H1 (cell line): ENCODE measurements at regions not wholly inside any gene's neighbourhood (a gene's known extent, or its start where the extent isn't known, plus 50 kb on each side); places are given as distances from the start of the nearest gene placed in this dataset.

Experiments
- CTCF ChIA-PET: fragments of 300-600 bp; sonication (Branson Sonifier 250); formaldehyde crosslinking; loops from one replicate; lab custom pipeline; 2021; ENCODE audit not compliant: partially characterized antibody; lab: Charles Lee
- POLR2A ChIA-PET: fragments of 300-600 bp; sonication (Branson Sonifier 250); formaldehyde crosslinking; loops from one replicate; lab custom pipeline; 2021; ENCODE audit warnings: inconsistent platforms; ENCODE audit not compliant: partially characterized antibody; lab: Charles Lee
- DNase-seq, 2 experiments: peaks; one replicate each; pipeline versions ENCODE4 v3.0.0 to v3.0.0-alpha.2; 2010 to 2022; ENCODE audit warnings: low spot score in 2 of 2, low read depth in 1 of 2, mixed read lengths in 1 of 2
- FAIRE-seq: peaks from 2 replicates; lab custom pipeline; 2011; peaks lifted over from hg19 to GRCh38; lab: Jason Lieb, UNC
- H2AFZ ChIP-seq: 2 replicates; pipeline ENCODE4 v1.8.1; 2012; ENCODE audit warnings: low read length, inconsistent platforms
- H2AK5ac ChIP-seq: 2 replicates; pipeline ENCODE4 v1.6.1; 2013; ENCODE audit warnings: low read depth, low read length
- H2BK120ac ChIP-seq: replicated peaks from 2 replicates; pipeline ENCODE3; 2013; ENCODE audit warnings: low read depth, low read length, inconsistent platforms
- H2BK12ac ChIP-seq: 2 replicates; pipeline ENCODE4 v1.6.1; 2013; ENCODE audit warnings: low read depth, low read length
- H2BK15ac ChIP-seq: 2 replicates; pipeline ENCODE4 v1.6.1; 2013; ENCODE audit warnings: low read length
- H2BK20ac ChIP-seq: 2 replicates; pipeline ENCODE4 v1.6.1; 2013; ENCODE audit warnings: low read length
- H2BK5ac ChIP-seq: 2 replicates; pipeline ENCODE4 v1.6.1; 2013; ENCODE audit warnings: low read depth, low read length
- H3K14ac ChIP-seq: 2 replicates; pipeline ENCODE4 v1.6.1; 2013; ENCODE audit warnings: inconsistent platforms; ENCODE audit not compliant: insufficient read length
- H3K18ac ChIP-seq: 2 replicates; pipeline ENCODE4 v1.6.1; 2013; ENCODE audit warnings: low read length; ENCODE audit errors: extremely low read depth
- H3K23ac ChIP-seq: 2 replicates; pipeline ENCODE4 v1.6.1; 2013; ENCODE audit warnings: inconsistent platforms; ENCODE audit not compliant: insufficient read length
- H3K23me2 ChIP-seq: 2 replicates; pipeline ENCODE4 v1.6.1; 2013; ENCODE audit warnings: low read depth, low read length
- H3K27ac ChIP-seq: 2 replicates; pipeline ENCODE4 v1.6.1; 2011; ENCODE audit warnings: low read depth, low read length, inconsistent platforms
- H3K27me3 ChIP-seq, 4 experiments: replicated peaks in 1 of 4; 1 replicate in 1 of 4; 2 replicates in 3 of 4; pipeline versions ENCODE4 v1.6.1 to v1.8.1; 2011 to 2013; ENCODE audit warnings: low read length in 3 of 4, mild to moderate bottlenecking in 3 of 4, inconsistent platforms in 2 of 4, mixed read lengths in 2 of 4, moderate library complexity in 1 of 4; ENCODE audit not compliant: control insufficient read depth in 3 of 4, insufficient read depth in 3 of 4; ENCODE audit errors: extremely low read depth in 1 of 4
- H3K36me3 ChIP-seq, 4 experiments: 2 replicates each; pipeline versions ENCODE4 v1.6.1 to v1.8.1; 2011 to 2013; ENCODE audit warnings: mild to moderate bottlenecking in 4 of 4, low read length in 3 of 4, moderate library complexity in 2 of 4, control low read depth in 1 of 4, inconsistent platforms in 1 of 4; ENCODE audit not compliant: insufficient read depth in 4 of 4, control insufficient read depth in 2 of 4
- H3K4ac ChIP-seq: replicated peaks from 2 replicates; pipeline ENCODE3; 2013; ENCODE audit warnings: low read length, low read depth, mixed read lengths, inconsistent platforms; ENCODE audit not compliant: insufficient read length
- H3K4me1 ChIP-seq, 4 experiments: replicated peaks in 1 of 4; 1 replicate in 1 of 4; 2 replicates in 3 of 4; pipeline versions ENCODE4 v1.6.1 to v1.8.1; 2011 to 2013; ENCODE audit warnings: low read length in 3 of 4, inconsistent platforms in 2 of 4, mixed read lengths in 1 of 4; ENCODE audit not compliant: insufficient read depth in 4 of 4, control insufficient read depth in 3 of 4
- H3K4me2 ChIP-seq, 2 experiments: 2 replicates each; pipeline versions ENCODE4 v1.6.1 to v1.8.1; 2011 to 2013; ENCODE audit warnings: low read depth in 2 of 2, low read length in 2 of 2, control low read depth in 1 of 2, inconsistent platforms in 1 of 2, mild to moderate bottlenecking in 1 of 2; ENCODE audit not compliant: insufficient read depth in 1 of 2
- H3K4me3 ChIP-seq, 4 experiments: fragments of 200-600, 300-600 bp in 1 of 4; sonication (generic), shearing (Covaris generic), sonication (Bioruptor Twin) in 1 of 4; 2 replicates each; pipeline versions ENCODE4 v1.5.1 to v1.8.1; 2011 to 2016; ENCODE audit warnings: low read length in 4 of 4, low read depth in 3 of 4, control low read depth in 2 of 4, inconsistent platforms in 2 of 4, mild to moderate bottlenecking in 2 of 4, mixed read lengths in 1 of 4, moderate library complexity in 1 of 4; ENCODE audit not compliant: insufficient read depth in 2 of 4; ENCODE audit errors: extremely low read depth in 1 of 4
- H3K56ac ChIP-seq: replicated peaks from 2 replicates; pipeline ENCODE3; 2013; ENCODE audit warnings: low read depth, mild to moderate bottlenecking, mixed read lengths, low read length, inconsistent platforms; ENCODE audit not compliant: insufficient read length
- H3K79me1 ChIP-seq: 2 replicates; pipeline ENCODE4 v1.6.1; 2013; ENCODE audit warnings: low read depth, low read length, control low read depth
- H3K79me2 ChIP-seq, 2 experiments: 2 replicates each; pipeline versions ENCODE4 v1.6.1 to v1.8.1; 2012 to 2013; ENCODE audit warnings: low read length in 2 of 2, mild to moderate bottlenecking in 2 of 2, inconsistent platforms in 1 of 2; ENCODE audit not compliant: insufficient read depth in 2 of 2, control insufficient read depth in 1 of 2
- H3K9ac ChIP-seq, 4 experiments: replicated peaks in 1 of 4; 1 replicate in 1 of 4; 2 replicates in 3 of 4; pipeline versions ENCODE4 v1.6.1 to v1.8.1; 2011 to 2013; ENCODE audit warnings: low read depth in 3 of 4, low read length in 3 of 4, control low read depth in 2 of 4, mild to moderate bottlenecking in 2 of 4, moderate library complexity in 2 of 4, inconsistent platforms in 1 of 4; ENCODE audit errors: extremely low read depth in 1 of 4
- H3K9me3 ChIP-seq, 2 experiments: 2 replicates each; pipeline versions ENCODE4 v1.6.1 to v1.8.1; 2012 to 2013; ENCODE audit warnings: mild to moderate bottlenecking in 2 of 2, moderate library complexity in 2 of 2, control low read depth in 1 of 2, inconsistent platforms in 1 of 2, low read depth in 1 of 2, low read length in 1 of 2, mixed read lengths in 1 of 2; ENCODE audit not compliant: insufficient read depth in 2 of 2
- H4K20me1 ChIP-seq, 2 experiments: replicated peaks in 1 of 2; 2 replicates each; pipeline versions ENCODE3 to v1.8.1; 2011 to 2013; ENCODE audit warnings: inconsistent platforms in 2 of 2, low read length in 2 of 2, mild to moderate bottlenecking in 1 of 2; ENCODE audit not compliant: insufficient read depth in 2 of 2, control insufficient read depth in 1 of 2
- H4K5ac ChIP-seq: 2 replicates; pipeline ENCODE4 v1.6.1; 2013; ENCODE audit warnings: low read length, low read depth, mixed read lengths, inconsistent platforms; ENCODE audit not compliant: insufficient read length
- H4K8ac ChIP-seq: 2 replicates; pipeline ENCODE4 v1.8.0; 2013; ENCODE audit warnings: mild to moderate bottlenecking, moderate library complexity, low read length, inconsistent platforms; ENCODE audit not compliant: insufficient read depth; ENCODE audit errors: extremely low read depth
- H4K91ac ChIP-seq: replicated peaks from 2 replicates; pipeline ENCODE3; 2013; ENCODE audit warnings: low read length, mixed read lengths, inconsistent platforms; ENCODE audit not compliant: insufficient read length
- ASH2L ChIP-seq: fragments of 200-600, 300-600 bp; sonication (generic); IDR thresholded peaks from one replicate; pipeline ENCODE4 v1.7.1; 2017; ENCODE audit warnings: low read length
- HDAC2 ChIP-seq, 2 experiments: fragments of 300-600 bp in 1 of 2; sonication (generic) in 1 of 2; IDR thresholded peaks; 2 replicates each; pipeline ENCODE4 v1.6.1; 2011 to 2012; ENCODE audit warnings: low read depth in 2 of 2, low read length in 2 of 2, mild to moderate bottlenecking in 2 of 2, moderate library complexity in 2 of 2, borderline replicate concordance in 1 of 2, inconsistent platforms in 1 of 2
- KDM1A ChIP-seq: fragments of 200-600, 300-600 bp; sonication (generic); IDR thresholded peaks from 2 replicates; pipeline ENCODE4 v1.7.1; 2016; ENCODE audit warnings: mild to moderate bottlenecking, low read length, borderline replicate concordance
- KDM5A ChIP-seq: fragments of 200-600 bp; IDR thresholded peaks from 2 replicates; pipeline ENCODE4 v1.7.1; 2012; ENCODE audit warnings: mild to moderate bottlenecking, low read length, inconsistent platforms, mixed read lengths
- PHF8 ChIP-seq: fragments of 200-600 bp; sonication (generic); conservative IDR thresholded peaks from 2 replicates; pipeline ENCODE4 v1.7.1; 2012; ENCODE audit warnings: low read depth, mild to moderate bottlenecking, inconsistent platforms, low read length, moderate library complexity
- POLR2A ChIP-seq, 2 experiments: IDR thresholded peaks; 1 replicate in 1 of 2; 2 replicates in 1 of 2; pipeline ENCODE4 v1.6.1; 2011; ENCODE audit warnings: low read depth in 2 of 2, low read length in 2 of 2, mild to moderate bottlenecking in 2 of 2; ENCODE audit errors: control extremely low read depth in 1 of 2
- POLR2AphosphoS5 ChIP-seq: IDR thresholded peaks from 2 replicates; pipeline ENCODE4 v1.6.1; 2011; ENCODE audit warnings: low read depth, low read length
- SIN3A ChIP-seq, 2 experiments: IDR thresholded peaks in 1 of 2; conservative IDR thresholded peaks in 1 of 2; 2 replicates each; pipeline ENCODE4 v1.6.1; 2011 to 2012; ENCODE audit warnings: low read length in 2 of 2, improper control_type of control experiment in 1 of 2, low read depth in 1 of 2, mild to moderate bottlenecking in 1 of 2
- SIRT6 ChIP-seq: IDR thresholded peaks from one replicate; pipeline ENCODE4 v1.7.1; 2012; ENCODE audit warnings: low read length, inconsistent platforms
- SIX5 ChIP-seq: IDR thresholded peaks from 2 replicates; pipeline ENCODE4 v1.6.1; 2011; ENCODE audit warnings: mild to moderate bottlenecking, low read depth, low read length
- SP4 ChIP-seq: IDR thresholded peaks from 2 replicates; pipeline ENCODE4 v1.6.1; 2012; ENCODE audit warnings: low read length, inconsistent platforms
- YY1 ChIP-seq: IDR thresholded peaks from 2 replicates; pipeline ENCODE4 v1.6.1; 2011; ENCODE audit warnings: low read depth, mild to moderate bottlenecking, low read length
- WGBS, 2 experiments: shearing (Covaris generic) in 1 of 2; methylation state at CpG; one replicate each; pipeline versions ENCODE4 v1.1.6 to v1.1.7; 2013 to 2015; ENCODE audit warnings: low lambda C conversion rate in 2 of 2, mixed read lengths in 2 of 2, inconsistent platforms in 1 of 2, low coverage in 1 of 2, missing lambda C conversion rate in 1 of 2; ENCODE audit not compliant: insufficient replicate concordance in 2 of 2, insufficient coverage in 1 of 2, insufficient read length in 1 of 2; ENCODE audit errors: extremely low coverage in 1 of 2, missing lambda C conversion rate in 1 of 2; 5-methylcytosine and 5-hydroxymethylcytosine counted together
- TF ChIP-seq, protein P1 (sequence below): IDR thresholded peaks from 2 replicates; pipeline ENCODE4 v1.6.1; 2012; ENCODE audit warnings: low read length, inconsistent platforms

DNA sequence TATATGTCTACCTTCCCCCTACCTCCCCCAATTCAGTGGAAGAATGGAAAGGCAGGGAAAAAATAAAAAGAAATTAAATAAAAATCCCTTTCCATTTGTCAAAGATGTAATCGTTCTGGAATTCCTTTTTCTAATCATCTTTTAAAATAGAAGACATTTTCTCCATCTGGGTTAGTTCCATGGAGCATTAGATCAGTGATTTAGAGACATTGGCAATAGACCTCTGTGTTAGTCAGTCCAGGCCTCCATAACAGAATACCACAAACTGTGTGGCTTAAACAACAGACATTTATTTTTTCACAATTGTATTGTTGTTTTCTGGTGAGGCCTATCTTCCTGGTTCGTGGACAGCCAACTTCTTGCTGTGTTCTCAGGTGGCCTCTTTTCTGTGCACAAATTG, 516.6 kb upstream of the DAB2 start:
- Histone ChIP-seq H2BK120ac (no peak overlapping the region), H3K14ac (no peak overlapping the region), H3K18ac (no peak overlapping the region), H3K27ac (no peak overlapping the region), H3K9ac (no peak overlapping the region), H3K27me3 (no peaks in the 10 kb centered on the region), H3K56ac (no peak overlapping the region), H2AFZ (no peak overlapping the region), H3K79me1 (no peaks in the 10 kb centered on the region), H3K4me1 (no peaks in the 10 kb centered on the region), H2BK15ac (no peak overlapping the region), H2BK20ac (no peak overlapping the region), H4K20me1 (no peaks in the 10 kb centered on the region), H3K9me3 (no peaks in the 10 kb centered on the region), H3K4me2 (no peak overlapping the region), H4K8ac (no peak overlapping the region), H3K4ac (no peak overlapping the region), H4K91ac (no peak overlapping the region), H4K5ac (no peak overlapping the region), H2BK5ac (no peak overlapping the region), H3K23me2 (no peaks in the 10 kb centered on the region), H3K36me3 (no peaks in the 10 kb centered on the region), H2AK5ac (no peak overlapping the region), H3K79me2 (no peaks in the 10 kb centered on the region), H3K4me3 (no peak overlapping the region), H2BK12ac (no peak overlapping the region), H3K23ac (no peak overlapping the region)
- FAIRE-seq (no peak), DNase-seq (no peak)
- CTCF ChIA-PET, result interaction anchor here (1.2 kb wide), 1 partner anchor 343 kb away, joined by 3 read pairs; no protein-coding TSS in a partner anchor
- 81% methylated on average over 2 of the region's 2 CpGs; no CpG with 5 or more reads in 1 of the 2 experiments for WGBS, 2 experiments
- POLR2A ChIA-PET, result no interaction called here
- TF ChIP-seq SIN3A (conservative IDR thresholded peaks at IDR 0.05 in 1 of 2, IDR thresholded peaks at IDR 0.05 in 1 of 2; ENCODE audit: low read depth in 1 of 2, low read length in 2 of 2) (no peak), SIX5 (no peak), POLR2AphosphoS5 (no peak), KDM5A (no peak), PHF8 (no peak), HDAC2 (IDR thresholded peaks at IDR 0.05; ENCODE audit: borderline replicate concordance in 1 of 2, low read depth in 2 of 2, low read length in 2 of 2) (no peak), POLR2A (IDR thresholded peaks at IDR 0.05; ENCODE audit: control extremely low read depth in 1 of 2, low read depth in 2 of 2, low read length in 2 of 2) (no peak), ASH2L (no peak), SP4 (no peak), KDM1A (no peak), SIRT6 (no peak), YY1 (no peak)
- TF ChIP-seq, protein P1, sequence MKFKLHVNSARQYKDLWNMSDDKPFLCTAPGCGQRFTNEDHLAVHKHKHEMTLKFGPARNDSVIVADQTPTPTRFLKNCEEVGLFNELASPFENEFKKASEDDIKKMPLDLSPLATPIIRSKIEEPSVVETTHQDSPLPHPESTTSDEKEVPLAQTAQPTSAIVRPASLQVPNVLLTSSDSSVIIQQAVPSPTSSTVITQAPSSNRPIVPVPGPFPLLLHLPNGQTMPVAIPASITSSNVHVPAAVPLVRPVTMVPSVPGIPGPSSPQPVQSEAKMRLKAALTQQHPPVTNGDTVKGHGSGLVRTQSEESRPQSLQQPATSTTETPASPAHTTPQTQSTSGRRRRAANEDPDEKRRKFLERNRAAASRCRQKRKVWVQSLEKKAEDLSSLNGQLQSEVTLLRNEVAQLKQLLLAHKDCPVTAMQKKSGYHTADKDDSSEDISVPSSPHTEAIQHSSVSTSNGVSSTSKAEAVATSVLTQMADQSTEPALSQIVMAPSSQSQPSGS, result no peak
